ENCODE measurements at regions not wholly inside any gene's neighbourhood (a gene's known extent, or its start where the extent isn't known, plus 50 kb on each side); places are given as distances from the start of the nearest gene placed in this dataset.
A peak's percentile ranks its signal among the peaks of the same experiment; 100 is the strongest.

DNA sequence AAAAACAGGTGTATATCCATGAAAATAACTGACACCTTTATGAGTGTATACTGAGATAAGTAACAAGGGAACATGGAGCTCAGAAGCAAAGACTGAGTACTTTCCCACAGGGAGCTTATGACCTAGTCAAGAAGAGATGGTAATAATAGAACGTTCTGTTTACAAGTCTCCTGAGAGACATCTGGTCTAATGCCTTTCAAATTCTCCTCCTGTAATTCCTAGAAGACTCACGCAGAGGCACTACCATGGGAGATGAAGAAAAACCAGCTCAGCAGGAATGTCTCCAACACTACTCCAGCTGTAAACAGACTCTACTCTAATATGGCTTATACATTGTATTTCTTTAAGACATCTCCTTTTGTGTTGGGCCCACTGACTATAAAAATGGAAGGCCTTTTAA lies 503.6 kb upstream of the TUSC1 start:
- peak in 1 of 2 experiments; percentile 26 for DNase-seq (ENCODE audit: low read depth in 1 of 2, low spot score in 1 of 2)
- in situ Hi-C loops (cut with HindIII; ENCODE audit: low pct_unique_long_range_greater_than_20kb, low sequenced_read_pairs) = no loop called here

DNA sequence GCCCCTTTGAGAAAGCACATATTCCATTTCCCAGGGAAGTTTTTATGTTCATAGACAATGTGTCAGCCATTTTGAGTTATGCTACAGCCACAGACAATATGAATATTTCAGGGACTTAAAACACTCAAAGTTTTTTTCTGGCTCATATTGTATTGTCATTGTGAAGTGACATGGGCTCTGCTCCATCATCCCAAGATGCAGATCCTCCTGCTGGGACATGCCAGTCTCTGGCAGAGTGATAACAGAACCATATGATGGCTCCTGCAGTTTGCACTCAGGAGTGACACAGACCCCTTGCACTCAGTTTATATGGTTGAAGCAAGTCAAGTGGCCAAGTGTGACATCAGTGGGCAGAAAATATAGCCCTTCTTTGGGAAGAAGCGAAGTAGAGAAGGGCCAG lies 498.4 kb upstream of the TUSC1 start:
- in situ Hi-C loops (cut with HindIII; ENCODE audit: low pct_unique_long_range_greater_than_20kb, low sequenced_read_pairs) = no loop called here
- no peak for TF ChIP-seq JUND (IDR thresholded peaks at IDR 0.05; ENCODE audit: low read depth)
- DNase-seq (ENCODE audit: low read depth in 1 of 2, low spot score in 1 of 2) = no peak

More for the DNA sequence above, 503.6 kb upstream of the TUSC1 start:
- TF ChIP-seq JUND (IDR thresholded peaks at IDR 0.05; ENCODE audit: low read depth) = no peak

GRCh38 chr9:26175264-26175663 lies 497.0 kb upstream of the TUSC1 start:
- in situ Hi-C loops (cut with HindIII; ENCODE audit: low pct_unique_long_range_greater_than_20kb, low sequenced_read_pairs) = no loop called here
- no peak for DNase-seq (ENCODE audit: low read depth in 1 of 2, low spot score in 1 of 2)

GRCh38 chr9:26172301-26172700 lies 494.1 kb upstream of the TUSC1 start:
- TF ChIP-seq JUND (IDR thresholded peaks at IDR 0.05; ENCODE audit: low read depth) = no peak
- in situ Hi-C loops (cut with HindIII; ENCODE audit: low pct_unique_long_range_greater_than_20kb, low sequenced_read_pairs) = no loop called here
- DNase-seq (ENCODE audit: low read depth in 1 of 2, low spot score in 1 of 2) = no peak

More at GRCh38 chr9:26175264-26175663, 497.0 kb upstream of the TUSC1 start:
- TF ChIP-seq JUND (IDR thresholded peaks at IDR 0.05; ENCODE audit: low read depth) = no peak

DNA sequence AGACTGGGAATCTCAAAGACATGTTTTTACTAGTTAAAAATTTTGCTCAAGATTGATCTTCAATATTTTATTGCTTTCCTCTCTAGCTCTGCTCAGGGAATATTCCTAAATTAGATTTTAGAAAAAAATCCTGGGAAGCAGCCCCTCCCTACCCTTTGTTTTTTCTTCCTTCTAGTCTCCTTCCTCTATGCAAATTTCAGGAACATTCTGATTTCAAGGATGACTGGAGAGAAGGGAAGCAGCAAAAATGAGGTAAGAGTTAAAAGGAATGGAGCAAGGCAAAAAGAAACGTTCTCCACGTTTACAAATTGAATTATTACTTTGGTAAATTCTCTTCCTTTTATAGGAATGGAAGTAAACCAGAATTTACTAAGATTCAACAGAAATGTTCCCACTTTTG lies 493.4 kb upstream of the TUSC1 start:
- DNase-seq (ENCODE audit: low read depth in 1 of 2, low spot score in 1 of 2) = no peak
- in situ Hi-C loops (cut with HindIII; ENCODE audit: low pct_unique_long_range_greater_than_20kb, low sequenced_read_pairs) = no loop called here
- no peak for TF ChIP-seq JUND (IDR thresholded peaks at IDR 0.05; ENCODE audit: low read depth)

GRCh38 chr9:26170190-26170589 lies 491.9 kb upstream of the TUSC1 start:
- TF ChIP-seq JUND (IDR thresholded peaks at IDR 0.05; ENCODE audit: low read depth) = no peak
- in situ Hi-C loops (cut with HindIII; ENCODE audit: low pct_unique_long_range_greater_than_20kb, low sequenced_read_pairs) = no loop called here
- DNase-seq (ENCODE audit: low read depth in 1 of 2, low spot score in 1 of 2) = no peak

- TF ChIP-seq JUND (IDR thresholded peaks at IDR 0.05; ENCODE audit: low read depth) = no peak
- no peak for DNase-seq (ENCODE audit: low read depth in 1 of 2, low spot score in 1 of 2)
- in situ Hi-C loops (cut with HindIII; ENCODE audit: low pct_unique_long_range_greater_than_20kb, low sequenced_read_pairs) = no loop called here
These were observed 491.5 kb upstream of the TUSC1 start for GRCh38 chr9:26169708-26170107.

DNA sequence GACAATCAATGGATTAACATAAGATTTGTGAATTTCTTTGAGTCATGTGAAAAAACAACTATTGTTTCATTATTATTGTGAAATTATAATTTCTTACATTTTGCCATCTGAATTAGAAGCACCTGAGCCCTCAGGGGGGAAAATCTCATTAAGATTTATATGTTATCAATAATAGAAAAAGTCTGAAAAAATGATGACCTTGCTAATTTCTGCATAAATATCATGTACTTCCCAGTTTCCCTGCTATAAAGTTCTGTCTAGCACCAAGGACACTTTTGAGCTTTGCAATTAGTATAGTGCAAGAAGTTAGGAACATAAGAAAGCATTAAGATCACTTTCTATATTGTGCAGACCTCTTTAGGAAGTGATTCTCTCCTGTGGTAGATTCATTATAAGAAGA lies 488.3 kb upstream of the TUSC1 start:
- TF ChIP-seq JUND (IDR thresholded peaks at IDR 0.05; ENCODE audit: low read depth) = no peak
- in situ Hi-C loops (cut with HindIII; ENCODE audit: low pct_unique_long_range_greater_than_20kb, low sequenced_read_pairs) = no loop called here
- no peak for DNase-seq (ENCODE audit: low read depth in 1 of 2, low spot score in 1 of 2)

- DNase-seq (ENCODE audit: low read depth in 1 of 2, low spot score in 1 of 2) = no peak
- TF ChIP-seq JUND (IDR thresholded peaks at IDR 0.05; ENCODE audit: low read depth) = no peak
- in situ Hi-C loops (cut with HindIII; ENCODE audit: low pct_unique_long_range_greater_than_20kb, low sequenced_read_pairs) = no loop called here
These were observed 487.2 kb upstream of the TUSC1 start for GRCh38 chr9:26165426-26165825.

- in situ Hi-C loops (cut with HindIII; ENCODE audit: low pct_unique_long_range_greater_than_20kb, low sequenced_read_pairs) = no loop called here
- no peak for DNase-seq (ENCODE audit: low read depth in 1 of 2, low spot score in 1 of 2)
- TF ChIP-seq JUND (IDR thresholded peaks at IDR 0.05; ENCODE audit: low read depth) = no peak
These were observed 485.7 kb upstream of the TUSC1 start for GRCh38 chr9:26163931-26164330.

DNA sequence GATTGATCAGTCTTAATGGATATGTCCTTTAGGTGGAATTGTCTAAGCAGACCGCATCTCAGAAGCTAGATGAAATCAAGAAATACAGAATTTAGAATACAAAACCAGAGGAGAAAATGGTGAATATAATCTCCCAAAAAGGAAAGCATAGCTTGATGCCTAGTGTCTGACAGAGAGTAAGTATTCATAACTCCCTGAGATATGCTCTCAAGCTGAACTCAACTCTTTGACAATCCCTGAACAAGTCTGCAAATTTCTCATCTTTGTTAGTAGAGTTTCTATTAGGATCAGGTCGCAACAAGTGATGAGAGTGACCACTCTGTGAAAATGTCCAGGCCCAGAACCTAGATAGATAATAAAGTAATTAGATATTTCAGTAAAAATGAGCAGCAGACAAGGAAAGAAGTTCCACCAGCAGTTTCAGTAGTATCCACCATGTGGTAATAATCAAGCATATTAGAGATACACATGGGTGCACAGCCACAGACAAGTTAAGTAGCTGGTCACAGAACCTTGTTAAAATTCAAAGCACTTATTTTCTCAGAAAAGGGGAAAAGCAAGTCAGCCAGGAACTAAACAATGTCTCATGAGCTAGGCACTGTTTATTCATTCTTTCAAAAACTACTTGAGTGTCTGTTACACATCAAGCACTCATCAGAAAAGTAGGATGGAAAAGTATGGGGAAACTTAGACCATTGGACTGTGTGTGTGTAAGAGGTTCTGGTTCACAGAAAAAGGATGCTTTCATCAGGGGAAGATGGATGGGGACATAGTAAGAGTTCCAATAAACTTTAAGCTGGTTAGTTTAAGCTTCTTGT lies 481.5 kb upstream of the TUSC1 start:
- in situ Hi-C loops (cut with HindIII; ENCODE audit: low pct_unique_long_range_greater_than_20kb, low sequenced_read_pairs) = no loop called here

GRCh38 chr9:26158631-26159150 lies 480.4 kb upstream of the TUSC1 start:
- DNase-seq (ENCODE audit: low read depth in 1 of 2, low spot score in 1 of 2) = no peak
- in situ Hi-C loops (cut with HindIII; ENCODE audit: low pct_unique_long_range_greater_than_20kb, low sequenced_read_pairs) = no loop called here
- TF ChIP-seq JUND (IDR thresholded peaks at IDR 0.05; ENCODE audit: low read depth) = no peak

More for the DNA sequence above, 481.5 kb upstream of the TUSC1 start:
- TF ChIP-seq JUND (IDR thresholded peaks at IDR 0.05; ENCODE audit: low read depth) = no peak
- DNase-seq (ENCODE audit: low read depth in 1 of 2, low spot score in 1 of 2) = no peak

DNA sequence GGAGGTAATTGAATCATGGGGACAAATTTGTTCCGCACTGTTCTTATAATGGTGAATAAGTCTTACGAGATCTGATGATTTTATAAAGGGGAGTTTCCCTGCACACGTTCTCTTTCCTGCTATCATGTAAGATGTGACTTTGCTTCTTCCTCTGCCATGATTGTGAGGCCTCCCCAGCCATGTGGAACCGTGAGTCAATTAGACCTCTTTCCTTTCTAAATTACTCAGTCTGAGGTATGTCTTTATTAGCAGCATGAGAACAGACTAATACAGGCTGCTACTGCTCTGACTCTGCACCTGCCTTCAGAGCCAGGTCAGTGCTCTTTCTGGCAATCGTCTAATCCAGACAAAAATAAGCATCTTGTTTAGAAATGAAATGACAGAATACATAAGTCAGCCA lies 479.2 kb upstream of the TUSC1 start:
- DNase-seq (ENCODE audit: low read depth in 1 of 2, low spot score in 1 of 2) = no peak
- TF ChIP-seq JUND (IDR thresholded peaks at IDR 0.05; ENCODE audit: low read depth) = no peak
- in situ Hi-C loops (cut with HindIII; ENCODE audit: low pct_unique_long_range_greater_than_20kb, low sequenced_read_pairs) = no loop called here
